HG02798 (cell line): ENCODE measurements at regions not wholly inside any gene's neighbourhood (a gene's known extent, or its start where the extent isn't known, plus 50 kb on each side); places are given as distances from the start of the nearest gene placed in this dataset.

ENCODE experiments used
- ATAC-seq: cut with Tn5 transposase; IDR thresholded peaks from one replicate; pipeline ENCODE4 v1.9.1; 2021; ENCODE audit warnings: mild to moderate bottlenecking; ENCODE audit not compliant: unreplicated experiment, poor library complexity

DNA sequence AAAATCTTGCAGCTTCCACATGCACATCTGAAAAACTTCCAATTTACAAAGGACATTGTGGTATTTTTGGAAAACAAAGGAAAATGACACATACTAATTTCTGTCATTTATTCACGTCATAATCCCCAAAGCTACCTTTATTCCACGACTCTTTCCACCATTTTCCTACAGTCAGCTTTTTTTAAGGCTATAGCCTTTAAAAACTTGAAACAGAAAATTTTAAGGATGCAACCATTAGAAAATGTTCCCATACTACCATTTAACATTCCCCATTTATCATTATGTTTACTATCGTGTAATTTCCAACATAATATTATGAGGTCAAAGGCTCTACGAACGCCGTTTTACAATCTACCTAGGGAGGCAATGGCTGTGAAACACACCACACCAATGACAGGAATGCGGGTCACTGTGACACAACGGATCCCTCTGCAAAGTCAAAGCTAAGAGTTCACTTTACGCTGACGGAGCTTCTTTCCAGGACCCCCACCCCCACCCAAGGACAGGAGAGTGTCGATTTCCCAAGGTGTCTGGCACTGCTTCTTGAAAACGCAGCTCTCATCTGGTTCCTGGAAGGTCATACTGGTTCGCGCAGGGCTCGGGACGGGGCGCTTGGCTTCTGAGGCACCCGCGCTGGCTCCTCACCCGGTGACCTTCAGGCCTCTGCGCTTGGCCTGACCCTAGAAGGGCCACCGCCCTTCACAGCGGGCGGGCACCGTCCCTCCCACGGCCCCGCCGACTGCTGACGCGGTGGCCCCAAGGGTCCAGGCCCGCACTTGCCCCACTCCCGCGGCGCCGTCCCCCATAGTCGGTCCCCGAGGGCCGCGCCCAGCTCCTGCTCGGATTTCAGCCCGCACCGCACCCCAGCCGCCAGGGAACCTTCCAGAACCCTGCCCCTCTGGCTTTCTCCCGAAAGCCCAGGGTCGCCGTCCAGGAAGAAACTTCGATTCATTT, 50.5 kb upstream of the ATF3 start:
- ATAC-seq = peak; percentile 31

DNA sequence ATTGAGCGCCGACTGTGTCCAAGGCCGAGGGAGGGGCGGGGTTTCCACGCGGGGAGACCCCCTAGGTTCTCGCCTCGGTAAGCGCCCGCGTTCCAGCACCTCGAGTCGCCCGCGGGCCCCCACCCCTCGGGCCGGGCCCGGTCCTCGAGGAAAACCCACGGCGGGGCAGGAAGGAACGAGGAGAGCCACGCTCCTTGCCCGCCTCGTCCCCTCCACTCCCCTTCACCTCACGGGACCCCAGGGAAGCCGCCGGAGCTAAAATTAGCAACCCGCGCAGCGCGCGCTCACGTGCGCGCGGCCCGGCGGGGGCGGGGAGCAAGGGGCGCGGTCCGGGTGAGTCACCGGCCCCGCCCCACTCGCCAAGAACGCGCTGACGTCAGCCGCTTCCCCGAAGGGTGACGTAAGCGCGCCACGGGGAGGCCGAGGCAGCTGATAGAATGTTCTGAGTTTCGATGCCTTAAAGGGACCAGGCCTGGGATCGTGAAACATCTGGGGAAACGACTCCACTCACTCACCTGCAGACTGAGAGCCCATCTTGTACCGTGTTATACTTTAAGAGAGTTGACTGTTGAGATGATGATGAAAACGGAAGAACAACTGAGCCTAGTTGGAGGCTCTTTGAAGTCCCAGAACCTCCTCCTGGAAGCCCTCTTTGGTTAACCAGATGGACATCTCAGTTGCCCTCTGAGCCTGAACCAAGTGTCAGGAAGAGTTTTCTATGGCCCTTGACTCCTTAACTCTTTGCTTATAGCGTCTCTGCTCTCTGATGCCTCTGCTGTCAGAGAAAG, 49.7 kb upstream of the ATF3 start:
- peak; percentile 97 for ATAC-seq
